ENCODE measurements at regions not wholly inside any gene's neighbourhood (a gene's known extent, or its start where the extent isn't known, plus 50 kb on each side); places are given as distances from the start of the nearest gene placed in this dataset.

DNA sequence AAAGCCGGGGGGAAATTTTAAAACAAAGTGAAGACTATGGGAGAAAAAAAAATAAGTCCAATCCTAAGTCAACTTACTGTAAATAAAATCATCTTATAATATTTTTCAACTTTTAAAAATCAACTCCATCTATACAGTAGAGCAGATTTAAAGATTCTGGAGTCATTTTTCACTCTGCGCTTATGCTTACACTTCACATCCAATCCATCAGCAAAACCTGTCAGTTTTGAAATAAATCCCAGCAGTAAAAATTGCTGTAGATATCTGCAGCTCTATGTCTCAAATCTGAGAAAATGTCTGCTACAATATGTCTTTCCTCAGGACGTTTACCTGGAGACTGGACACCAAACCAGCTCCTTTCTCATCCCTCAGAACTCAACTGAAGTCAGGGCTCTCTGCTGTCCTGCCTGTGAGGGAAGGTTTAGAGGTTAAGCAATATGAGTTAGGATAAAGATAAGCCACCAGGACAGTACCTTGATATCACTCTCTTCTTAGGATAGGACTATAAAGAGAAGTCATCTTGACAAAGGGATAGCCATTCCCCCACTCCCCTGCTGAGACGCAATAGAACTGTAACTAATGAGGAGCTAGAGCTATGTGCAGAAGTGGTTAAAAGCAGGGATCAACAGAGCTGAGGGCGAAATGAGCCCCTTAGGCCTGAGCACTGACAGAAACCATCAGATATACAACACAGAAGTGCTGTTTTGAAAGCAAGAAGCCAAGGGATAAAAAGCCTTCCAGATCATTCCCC, 254.7 kb upstream of the KLHL1 start:
- no peak for DNase-seq

DNA sequence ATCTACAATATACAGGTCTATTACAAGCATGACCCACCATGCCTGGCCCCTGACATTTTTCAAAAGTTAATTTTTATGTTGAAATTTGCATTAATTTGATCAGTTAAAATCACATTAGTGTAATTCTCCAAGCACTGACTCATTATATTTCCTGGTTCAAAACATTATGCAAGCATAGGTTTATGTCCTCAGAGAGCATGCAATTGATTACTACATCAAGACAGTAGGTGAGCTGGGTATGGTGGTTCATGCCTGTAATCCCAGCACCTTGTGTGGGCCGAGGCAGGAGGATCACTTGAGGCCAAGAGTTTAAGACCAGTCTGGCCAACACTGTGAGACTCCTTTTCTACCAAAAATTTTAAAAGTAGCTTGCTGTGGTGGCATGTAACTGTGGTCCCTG, 248.8 kb upstream of the KLHL1 start:
- no peak for DNase-seq

DNA sequence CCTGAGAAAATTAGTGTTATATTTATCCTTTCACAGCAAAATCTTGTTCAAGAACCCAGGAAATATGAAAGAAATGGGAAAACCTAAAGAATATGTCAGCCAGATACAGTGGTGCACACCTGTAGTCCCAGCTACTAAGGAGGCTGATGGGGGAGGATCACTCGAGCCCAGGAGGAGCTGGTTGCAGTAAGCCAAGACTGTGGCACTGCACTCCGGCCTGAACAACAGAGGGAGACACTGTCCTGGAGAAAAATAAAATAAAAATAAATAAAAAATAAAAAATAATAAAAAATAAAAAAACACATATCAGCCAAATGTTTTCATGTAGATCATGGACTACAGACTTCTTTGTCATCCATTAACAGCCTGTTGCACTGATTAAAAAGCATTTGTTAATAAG, 244.8 kb upstream of the KLHL1 start:
- DNase-seq: no peak

DNA sequence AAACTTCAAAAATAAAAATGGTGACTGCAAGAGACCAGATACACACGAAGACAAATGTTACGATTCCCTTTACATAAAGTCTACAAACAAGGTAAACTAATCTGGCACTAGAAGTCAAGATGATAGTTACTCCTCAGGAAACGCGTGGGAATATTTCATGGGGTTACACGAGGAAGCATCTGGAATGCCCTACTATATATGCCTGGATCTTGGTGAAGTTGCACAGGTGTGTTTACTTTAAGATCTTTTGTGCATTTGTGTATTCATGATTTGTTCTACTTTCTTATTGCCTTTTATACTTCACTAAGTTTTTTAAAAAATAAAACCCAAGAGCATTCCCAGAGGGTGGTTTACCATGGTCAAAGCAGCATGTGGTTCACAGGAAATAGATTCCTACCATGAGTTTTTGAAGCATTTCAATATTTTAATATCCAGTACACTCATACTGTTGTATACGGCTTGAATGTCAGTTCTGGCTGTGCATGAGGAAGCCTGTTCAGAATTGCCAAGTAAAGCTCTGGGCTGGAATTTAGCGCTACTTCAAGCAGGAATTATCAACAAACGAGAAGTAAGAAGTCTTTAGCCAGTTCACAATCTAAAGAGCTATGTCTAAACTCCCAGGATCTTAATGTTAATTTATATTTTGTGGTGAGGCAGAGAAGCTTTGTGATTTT, 239.8 kb upstream of the KLHL1 start:
- no peak for DNase-seq

DNA sequence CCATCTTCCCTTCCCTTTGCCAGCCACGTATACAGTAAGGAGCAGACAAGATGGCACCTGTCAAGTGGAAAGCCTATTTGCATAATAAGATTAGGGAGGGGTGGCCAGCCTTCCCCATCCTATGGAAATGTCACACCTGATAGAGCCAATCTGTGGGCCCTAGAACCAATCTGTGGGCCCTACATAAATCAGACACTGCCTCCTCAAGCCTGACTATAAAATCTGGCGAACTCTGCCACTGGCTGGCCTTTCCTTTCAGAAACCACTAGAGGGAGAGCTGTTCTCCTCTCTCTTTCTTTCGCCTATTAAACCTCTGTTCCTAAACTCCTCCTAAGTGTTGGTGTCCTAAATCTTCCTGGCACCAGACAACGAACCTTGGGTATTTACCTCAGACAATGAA, 231.5 kb upstream of the KLHL1 start:
- no peak for DNase-seq

DNA sequence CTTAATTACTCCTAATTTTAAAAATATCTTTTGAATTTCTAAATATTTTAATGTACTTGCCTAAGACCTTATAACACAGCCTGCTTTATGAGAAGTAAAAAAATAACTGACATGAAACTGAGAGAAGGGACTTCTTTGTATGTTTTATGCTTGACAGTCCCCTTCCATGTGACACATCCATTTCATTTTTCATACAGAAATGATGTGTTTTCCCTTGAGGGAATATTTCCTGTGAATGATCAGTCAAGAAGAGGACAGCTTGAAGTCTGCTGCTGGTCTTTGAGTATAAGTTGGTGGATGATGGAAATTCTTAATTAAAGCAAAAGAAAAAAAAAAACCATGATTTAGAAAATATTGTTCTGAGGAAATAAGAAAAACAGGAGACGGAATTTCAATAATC, 230.4 kb upstream of the KLHL1 start:
- DNase-seq: no peak

DNA sequence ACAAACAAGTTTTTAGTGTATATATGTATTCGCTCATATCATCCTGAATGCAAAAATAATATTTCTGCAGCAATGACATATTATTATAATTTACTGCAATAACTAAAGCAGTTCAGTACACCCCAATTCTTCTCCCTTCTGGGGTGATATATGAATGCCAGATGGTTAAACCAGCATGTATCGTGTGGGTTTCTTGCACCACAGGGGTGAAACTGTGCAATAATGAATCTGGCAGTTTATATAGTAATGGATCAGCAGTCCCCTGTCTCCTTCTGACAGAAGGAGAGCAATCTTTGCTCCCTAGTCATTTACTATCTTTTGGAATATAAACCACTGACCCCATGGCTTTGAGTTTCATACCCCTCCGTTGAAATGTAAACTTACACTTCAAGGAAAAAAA, 228.6 kb upstream of the KLHL1 start:
- no peak for DNase-seq

DNA sequence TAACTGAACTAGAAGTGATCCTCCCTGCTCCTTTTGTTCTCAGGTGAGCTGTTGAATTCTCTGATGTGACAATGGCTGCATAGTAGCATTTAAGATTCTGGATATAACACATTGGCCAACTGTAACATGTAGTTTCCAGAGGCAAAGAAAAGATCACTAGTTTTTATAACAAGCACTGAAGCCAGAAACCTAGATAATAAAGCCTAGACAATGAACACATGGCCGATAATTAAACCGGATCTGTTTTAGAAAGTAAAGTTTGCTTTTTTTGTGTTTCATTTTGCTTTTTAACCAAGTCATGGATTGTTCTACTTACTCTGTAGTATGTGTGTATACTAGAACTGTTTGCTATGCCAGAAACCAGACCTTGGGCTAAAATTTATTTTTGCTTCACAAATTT, 225.5 kb upstream of the KLHL1 start:
- no peak for DNase-seq

DNA sequence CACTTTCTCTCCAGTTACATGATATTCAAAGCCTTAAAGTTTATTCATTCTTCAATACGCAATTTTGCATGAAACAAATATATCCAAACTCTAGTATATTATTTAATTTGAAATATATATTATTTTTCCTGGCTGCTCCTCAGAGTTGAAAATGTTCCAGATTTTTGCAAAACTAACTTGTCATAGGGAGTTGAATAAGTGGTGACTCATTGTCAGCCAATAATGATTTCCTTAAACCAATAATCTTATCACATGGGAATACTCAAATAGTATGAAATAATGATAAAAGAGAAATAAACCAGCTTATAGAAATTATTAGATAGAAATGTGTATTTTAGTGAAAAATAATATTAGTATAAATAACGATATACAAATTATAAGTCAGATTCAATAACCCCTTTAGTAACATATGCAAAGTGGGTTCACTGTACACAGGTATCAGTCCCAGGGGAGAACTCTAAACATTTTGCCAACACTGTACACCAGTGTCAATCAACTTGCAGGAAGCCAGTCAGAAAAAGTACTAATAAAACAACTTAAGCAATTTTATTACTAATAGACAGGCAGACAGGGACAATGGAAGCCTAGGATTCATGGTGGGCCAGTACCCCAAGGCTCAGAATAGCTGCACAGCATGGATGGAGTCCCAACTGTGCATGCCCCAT, 222.6 kb upstream of the KLHL1 start:
- no peak for DNase-seq

DNA sequence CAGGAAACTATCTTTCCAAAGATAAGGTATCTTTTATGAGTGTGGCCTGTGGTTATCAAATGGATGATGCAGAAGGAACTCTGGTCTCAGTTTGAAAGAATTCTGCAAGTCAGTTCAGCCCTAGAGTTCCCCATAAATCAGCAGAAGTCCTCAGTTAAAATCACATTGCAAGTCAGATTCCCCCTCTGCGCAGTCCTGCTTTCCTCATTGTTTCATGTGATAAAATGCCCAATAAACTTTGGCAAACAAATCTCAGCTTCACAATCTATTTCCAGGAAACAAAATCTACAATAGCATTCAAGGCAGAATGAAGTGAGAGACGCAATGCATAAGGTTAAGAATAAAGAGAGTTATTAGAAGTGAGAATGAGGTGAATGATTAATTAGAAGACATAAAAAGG, 216.3 kb upstream of the KLHL1 start:
- no peak for DNase-seq

DNA sequence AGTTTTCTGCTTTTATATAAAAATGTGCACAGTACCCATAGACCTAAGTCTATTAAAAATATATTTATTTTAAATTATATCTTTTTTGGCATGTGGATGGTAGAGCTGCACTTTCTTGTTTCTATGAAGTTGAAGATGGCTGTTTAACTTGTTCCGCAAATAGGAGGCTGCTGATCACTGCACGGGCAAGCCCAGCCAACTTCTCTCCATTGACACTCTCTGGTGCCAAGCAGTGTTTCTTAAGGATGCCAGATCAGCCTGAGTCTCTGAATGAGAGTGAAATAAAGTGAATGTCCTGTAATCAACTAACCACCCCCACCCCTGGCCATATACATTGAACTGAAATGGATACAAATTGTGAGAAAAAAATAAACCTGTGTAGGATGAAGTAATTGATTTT, 202.9 kb upstream of the KLHL1 start:
- DNase-seq: no peak

DNA sequence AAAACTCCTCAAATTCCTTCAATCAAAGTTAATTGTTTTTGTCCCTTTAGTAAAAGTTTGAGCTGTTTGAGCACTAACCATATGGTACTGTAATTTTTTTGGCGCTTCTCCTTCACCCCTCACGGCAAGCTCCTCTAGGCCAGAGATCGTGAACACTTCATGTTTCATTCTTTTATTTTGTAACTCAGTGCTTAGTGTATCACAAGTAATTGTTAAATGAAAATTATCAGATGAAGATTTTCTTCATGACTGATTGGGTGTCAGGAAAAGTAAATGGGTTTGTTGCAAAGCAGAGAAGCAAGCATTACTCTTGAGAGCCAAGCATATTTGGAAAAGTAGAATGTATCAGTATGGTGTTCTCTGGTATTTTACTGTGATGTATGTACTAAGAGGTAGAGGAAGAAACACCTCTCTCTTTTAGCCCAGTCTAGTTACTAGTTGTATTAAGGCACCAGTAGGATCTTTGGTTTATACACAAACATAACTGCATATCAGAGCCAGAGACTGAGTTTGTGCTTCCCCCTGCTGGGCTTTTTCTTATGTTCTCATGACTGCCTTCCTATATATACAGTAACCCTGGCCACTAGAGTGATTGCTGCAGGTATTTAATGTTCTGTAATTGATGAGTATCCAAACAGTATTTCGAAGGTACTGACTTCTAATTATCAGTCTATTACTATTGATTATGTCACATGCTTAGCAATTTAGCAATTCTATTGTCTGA, 202.3 kb upstream of the KLHL1 start:
- no peak for DNase-seq

DNA sequence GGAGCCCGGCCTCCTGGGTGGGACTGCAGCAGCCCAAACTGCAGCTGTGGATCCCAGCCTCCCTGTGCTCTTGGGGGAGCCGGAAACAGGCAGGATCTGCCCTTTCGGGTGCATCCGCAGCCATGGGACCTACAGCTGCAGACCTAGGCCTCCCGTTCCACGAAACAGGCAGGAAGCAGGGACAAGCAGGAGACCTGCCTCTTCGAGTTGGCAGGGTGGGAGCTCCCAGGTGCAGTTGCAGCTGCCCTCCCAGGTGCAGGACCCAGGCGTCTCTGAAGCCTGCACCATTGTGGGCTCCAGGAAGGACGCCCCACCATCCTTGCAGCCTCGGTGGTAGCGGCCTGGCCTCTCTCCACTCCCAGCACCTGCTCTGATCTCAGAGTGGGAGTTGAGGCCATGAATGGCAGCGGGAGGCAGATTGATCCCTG, 189.0 kb upstream of the KLHL1 start:
- no peak for DNase-seq

DNA sequence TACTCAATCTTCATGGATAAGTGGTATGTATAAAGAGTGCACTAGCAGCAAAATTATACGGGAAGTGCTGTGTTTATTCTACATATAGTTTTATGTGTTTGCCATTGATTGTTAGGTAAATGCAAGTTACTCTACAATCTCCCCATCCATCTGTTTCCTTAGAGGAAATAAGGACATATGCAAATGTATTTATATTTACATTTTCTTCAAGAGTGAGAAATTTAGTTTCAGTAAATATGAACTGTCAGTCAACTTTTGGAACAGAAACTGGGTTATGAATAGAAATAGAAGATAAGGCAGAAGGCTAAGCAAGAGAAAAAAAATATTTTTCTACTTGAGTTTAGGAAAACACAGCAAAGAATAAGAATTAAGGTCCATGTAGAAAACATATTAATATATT, 176.1 kb upstream of the KLHL1 start:
- no peak for DNase-seq

DNA sequence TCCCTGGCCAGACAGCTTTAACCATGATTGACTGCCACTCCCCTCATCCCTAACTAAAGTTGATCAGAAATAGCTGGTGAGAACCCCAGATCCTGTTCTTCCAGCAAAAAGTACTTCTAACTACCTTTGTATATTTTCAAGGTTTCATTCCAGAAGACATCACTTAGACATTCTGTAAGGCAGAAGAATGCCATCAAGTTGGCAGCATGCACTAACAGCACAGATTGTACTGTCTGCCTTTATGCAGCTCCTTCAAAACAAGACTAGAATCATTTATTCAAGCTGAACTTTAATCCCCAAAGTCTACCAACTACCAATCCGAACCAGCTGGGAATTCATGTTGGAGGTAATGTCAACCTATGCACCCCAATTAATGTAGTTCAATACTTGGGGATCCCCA, 167.6 kb upstream of the KLHL1 start:
- no peak for DNase-seq

DNA sequence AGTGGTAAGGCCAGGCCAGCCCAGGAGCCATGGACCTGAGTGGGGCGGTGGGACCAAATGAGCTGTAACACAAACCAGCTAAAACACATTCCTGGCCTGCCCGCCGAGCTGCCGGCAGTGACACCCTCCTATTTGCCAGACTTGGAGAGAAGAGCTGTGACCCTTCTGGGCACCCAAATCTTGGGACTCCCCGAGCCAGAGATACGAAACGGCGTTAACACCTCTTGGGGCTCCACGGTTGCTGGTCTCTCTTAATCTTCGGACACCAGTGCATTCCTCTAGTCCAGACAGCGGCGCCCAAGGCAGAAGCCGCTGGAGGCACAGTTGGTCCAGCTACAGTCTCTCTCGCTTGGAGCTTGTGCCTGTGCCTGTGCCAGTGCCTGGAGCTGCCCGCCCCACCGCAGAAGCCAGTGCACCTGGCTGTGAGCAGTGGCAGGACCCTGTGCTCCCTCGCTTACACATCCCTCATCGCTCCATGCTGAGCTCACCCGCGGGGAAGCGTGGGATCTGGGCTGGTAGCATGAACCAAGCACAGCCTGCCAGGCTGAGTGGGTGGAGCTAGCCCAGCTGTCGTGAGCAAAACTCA, 147.2 kb upstream of the KLHL1 start:
- no peak for DNase-seq

DNA sequence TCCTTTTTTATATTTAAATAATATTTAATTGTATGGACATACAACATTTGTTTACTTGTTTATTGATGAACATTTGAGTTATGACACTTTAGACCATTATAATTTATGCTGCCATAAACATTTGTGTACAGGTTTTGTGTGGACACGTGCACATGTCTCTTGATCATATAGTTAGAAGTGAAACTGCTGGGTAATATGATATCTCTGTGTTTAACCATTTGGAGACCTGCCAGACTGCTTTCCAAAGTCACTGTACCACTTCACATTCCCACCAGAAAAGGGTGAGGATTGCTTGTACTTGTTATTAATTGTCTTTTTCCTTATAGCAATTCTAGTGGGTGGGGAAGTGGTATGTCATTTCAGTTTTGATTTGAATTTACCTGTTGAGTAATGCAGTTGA, 145.6 kb upstream of the KLHL1 start:
- DNase-seq: no peak

DNA sequence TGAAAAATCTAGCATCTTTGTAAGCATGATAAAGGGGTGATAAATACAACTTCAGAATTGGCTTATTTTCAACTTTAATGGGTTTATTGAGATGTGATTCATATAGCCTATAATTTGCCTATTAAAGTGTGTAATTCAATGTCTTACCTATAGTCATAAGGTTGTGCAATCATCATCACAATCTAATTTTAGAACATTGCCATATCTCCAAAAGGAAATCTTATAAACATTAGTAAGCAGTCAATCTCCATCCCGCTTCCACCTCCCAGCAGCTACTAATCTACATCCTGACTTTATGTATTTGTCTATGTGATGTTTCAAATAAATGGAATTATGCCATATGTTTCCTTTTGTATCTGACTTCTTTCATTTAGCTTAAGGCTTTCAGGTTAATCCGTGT, 145.2 kb upstream of the KLHL1 start:
- no peak for DNase-seq

DNA sequence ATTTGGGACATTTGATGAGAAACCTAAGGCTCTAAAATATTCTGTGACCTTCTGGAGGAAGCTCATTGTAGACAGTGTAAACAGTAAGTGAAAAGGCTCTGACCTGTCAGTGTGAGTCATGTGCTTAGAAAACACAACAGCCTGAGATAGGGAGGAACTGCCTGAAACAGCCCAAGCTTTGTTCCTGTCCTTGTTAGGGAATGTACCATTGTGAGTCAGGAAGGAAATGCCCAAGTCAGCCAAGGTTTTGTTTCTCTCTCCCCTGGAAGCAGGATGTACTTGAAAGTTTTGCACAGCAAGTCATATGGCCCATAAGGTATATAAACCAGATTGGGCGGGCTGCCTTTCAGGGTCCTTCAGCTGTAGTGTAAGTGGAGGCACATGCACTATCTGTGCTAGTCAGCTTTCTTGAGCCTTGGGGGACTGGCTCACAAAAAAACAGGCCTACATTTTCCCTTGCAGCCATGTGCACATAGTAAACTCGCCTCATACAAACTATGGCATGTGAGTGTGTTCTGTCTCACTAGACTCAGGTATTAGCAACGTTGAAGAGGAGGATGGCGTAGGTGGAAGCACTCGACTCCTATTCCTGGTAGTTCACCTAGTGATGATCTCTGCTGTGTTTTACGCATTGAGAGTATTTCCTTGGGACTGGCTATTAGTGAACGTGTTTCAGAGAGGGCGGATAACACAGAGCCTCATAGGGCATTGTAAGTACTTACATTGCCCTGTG, 141.2 kb upstream of the KLHL1 start:
- DNase-seq: no peak

DNA sequence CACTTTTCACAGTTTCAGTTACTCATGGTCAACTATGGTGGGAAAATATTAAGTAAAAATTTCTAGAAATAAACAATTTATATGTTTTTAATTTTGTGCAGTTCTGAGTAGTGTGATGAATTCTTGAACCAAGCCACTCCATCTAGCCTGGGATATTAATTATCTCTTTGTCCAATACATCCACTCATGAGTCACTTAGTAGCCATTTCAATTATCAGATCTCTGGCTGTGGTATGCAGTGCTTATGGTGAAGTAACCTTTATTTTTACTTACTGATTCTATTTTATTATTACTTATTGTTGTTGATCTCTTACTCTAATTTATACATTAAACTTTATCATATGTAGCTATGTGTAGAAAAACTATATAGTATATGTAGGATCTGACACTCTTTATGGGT, 128.9 kb upstream of the KLHL1 start:
- DNase-seq: no peak

DNA sequence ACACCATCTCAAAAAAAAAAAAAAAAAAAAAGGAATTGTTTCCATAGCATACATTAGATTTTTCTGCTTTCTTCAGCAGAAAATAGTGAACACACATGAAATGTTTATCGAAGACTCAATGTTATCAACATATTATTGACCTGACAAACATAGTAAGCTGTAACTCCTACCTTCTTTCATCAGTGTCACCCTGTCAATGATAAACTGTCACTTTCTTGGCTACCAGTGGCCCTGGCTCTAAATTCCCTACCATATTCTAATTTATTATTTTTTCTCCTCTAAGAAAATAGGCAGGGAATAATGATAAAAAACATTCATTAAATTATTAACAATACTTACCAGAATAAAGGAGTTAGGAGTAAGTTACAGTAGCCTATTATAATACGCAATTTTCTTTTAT, 127.3 kb upstream of the KLHL1 start:
- no peak for DNase-seq

DNA sequence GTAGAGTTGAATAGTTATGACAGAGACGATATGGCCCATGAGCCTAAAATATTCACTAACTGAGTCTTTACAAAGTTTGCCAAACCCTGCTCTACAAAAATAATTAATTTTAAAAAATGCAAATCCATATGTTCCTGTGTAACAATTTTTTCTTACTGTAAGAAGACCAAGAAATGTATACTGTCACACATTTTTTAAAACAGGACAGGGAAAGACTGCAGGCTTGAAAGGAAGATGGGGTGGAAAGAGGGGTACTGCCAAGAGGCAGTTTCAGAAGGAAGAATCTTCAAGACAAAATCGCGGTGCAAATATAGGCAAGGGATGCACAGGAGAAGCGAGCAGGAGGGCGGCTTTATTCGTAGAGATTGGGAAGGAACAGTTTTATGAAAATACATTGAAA, 115.7 kb upstream of the KLHL1 start:
- DNase-seq: no peak

DNA sequence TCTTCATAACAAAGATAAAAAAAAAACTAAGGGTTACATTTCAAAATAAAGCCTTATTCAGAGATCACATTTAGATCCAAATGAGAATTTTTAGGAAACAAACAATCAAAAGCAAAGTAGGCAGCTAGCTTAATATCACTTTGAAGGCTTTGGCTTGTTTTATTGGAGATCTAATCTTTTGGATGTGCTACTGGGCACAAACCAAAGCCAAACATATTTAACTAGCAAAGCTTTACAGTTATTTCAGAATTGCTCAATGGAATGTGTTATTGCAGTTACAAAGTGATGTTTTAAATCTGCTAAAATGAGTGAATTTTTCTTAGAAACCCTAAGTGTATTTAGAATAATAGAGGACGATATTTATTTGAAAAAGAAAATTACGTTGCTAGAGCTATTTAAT, 114.7 kb upstream of the KLHL1 start:
- no peak for DNase-seq

All from activated effector memory CD4-positive, alpha-beta T cell treated with Interleukin-2 at 50 U/mL for 16 hours (primary cell).